OCI-LY1 (cell line): ENCODE measurements at regions not wholly inside any gene's neighbourhood (a gene's known extent, or its start where the extent isn't known, plus 50 kb on each side); places are given as distances from the start of the nearest gene placed in this dataset.
A peak's percentile ranks its signal among the peaks of the same experiment; 100 is the strongest.

Source experiments
- H2AFZ ChIP-seq: fragments of 200-600 bp; sonication (generic), shearing (Covaris generic); 2 replicates; pipeline ENCODE4 v1.6.0; 2014; ENCODE audit warnings: antibody characterized with exemption, mild to moderate bottlenecking, low read length
- H3F3A ChIP-seq: fragments of 200-600 bp; sonication (generic), shearing (Covaris generic); 2 replicates; pipeline ENCODE4 v1.6.0; 2014; ENCODE audit warnings: mild to moderate bottlenecking, antibody characterized with exemption, low read length, moderate library complexity; ENCODE audit not compliant: insufficient read depth
- H3K27ac ChIP-seq: fragments of 200-600 bp; sonication (generic); 2 replicates; pipeline ENCODE4 v1.5.1; 2014; ENCODE audit warnings: low read length, mixed run types, mild to moderate bottlenecking, low read depth; ENCODE audit not compliant: poor library complexity, severe bottlenecking
- H3K27me3 ChIP-seq: fragments of 200-600 bp; sonication (generic); 2 replicates; pipeline ENCODE4 v1.6.0; 2014; ENCODE audit warnings: antibody characterized with exemption, mild to moderate bottlenecking, low read length, moderate library complexity; ENCODE audit not compliant: insufficient read depth
- H3K36me3 ChIP-seq: fragments of 200-600 bp; sonication (generic); 2 replicates; pipeline ENCODE4 v1.6.1; 2014; ENCODE audit warnings: mild to moderate bottlenecking, antibody characterized with exemption, low read length, moderate library complexity, mixed read lengths; ENCODE audit not compliant: insufficient read depth
- H3K4me1 ChIP-seq: fragments of 200-600 bp; sonication (generic); 2 replicates; pipeline ENCODE4 v1.5.1; 2014; ENCODE audit warnings: mild to moderate bottlenecking, low read length, moderate library complexity; ENCODE audit not compliant: insufficient read depth, severe bottlenecking
- H3K4me2 ChIP-seq: fragments of 200-600 bp; sonication (generic), shearing (Covaris generic); 2 replicates; pipeline ENCODE4 v1.6.1; 2014; ENCODE audit warnings: low read length
- H3K4me3 ChIP-seq: fragments of 200-600 bp; sonication (generic); 2 replicates; pipeline ENCODE4 v1.5.1; 2014; ENCODE audit warnings: low read length, low read depth, mild to moderate bottlenecking, mixed read lengths; ENCODE audit not compliant: poor library complexity, severe bottlenecking
- H3K79me2 ChIP-seq: fragments of 200-600 bp; shearing (Covaris generic); 2 replicates; pipeline ENCODE4 v1.6.1; 2016; ENCODE audit warnings: mixed run types, low read length, mixed read lengths; ENCODE audit not compliant: insufficient read depth
- H3K9ac ChIP-seq: fragments of 200-600 bp; sonication (generic), shearing (Covaris generic); 2 replicates; pipeline ENCODE4 v1.6.1; 2014; ENCODE audit warnings: mild to moderate bottlenecking, low read length, mixed read lengths
- H3K9me2 ChIP-seq: fragments of 200-600 bp; sonication (generic), shearing (Covaris generic); 2 replicates; pipeline ENCODE4 v1.6.1; 2014; ENCODE audit warnings: low read depth, mild to moderate bottlenecking, low read length, mixed read lengths
- H3K9me3 ChIP-seq: fragments of 200-600 bp; shearing (Covaris generic); 2 replicates; pipeline ENCODE4 v1.6.1; 2014; ENCODE audit warnings: low read length, mixed read lengths
- H4K20me1 ChIP-seq: fragments of 200-600 bp; sonication (generic), shearing (Covaris generic); 2 replicates; pipeline ENCODE4 v1.6.0; 2016; ENCODE audit warnings: mild to moderate bottlenecking, low read length; ENCODE audit not compliant: insufficient read depth
- CTCF ChIP-seq: fragments of 200-600 bp; sonication (generic), shearing (Covaris generic); IDR thresholded peaks from 2 replicates; pipeline ENCODE4 v1.5.1; 2017; ENCODE audit warnings: mild to moderate bottlenecking, antibody characterized with exemption, low read length, moderate library complexity, mixed read lengths
- EZH2 ChIP-seq: fragments of 200-600 bp; sonication (generic), shearing (Covaris generic); IDR thresholded peaks from 2 replicates; pipeline ENCODE4 v1.8.0; 2017; ENCODE audit warnings: borderline replicate concordance, mixed run types, mild to moderate bottlenecking, antibody characterized with exemption, low read length, moderate library complexity, mixed read lengths

GRCh38 chr7:142693911-142694310, 55.4 kb upstream of the PRSS1 start:
- TF ChIP-seq CTCF (no peak), EZH2 (no peak)
- no peaks in the 10 kb centered on the region for H3K4me1 ChIP-seq
- H3K4me3 ChIP-seq = no peak overlapping the region
- no peak overlapping the region for H2AFZ ChIP-seq
- H3K27me3 ChIP-seq = 0 out of 2 replicates have a peak, but pooled peaks cover 10% of the 10 kb centered on the region
- no peaks in the 10 kb centered on the region for H3K9me2 ChIP-seq
- H3K79me2 ChIP-seq = no peaks in the 10 kb centered on the region
- no peak overlapping the region for H3K27ac ChIP-seq
- no peaks in the 10 kb centered on the region for H3K36me3 ChIP-seq
- H4K20me1 ChIP-seq = no peaks in the 10 kb centered on the region
- no peak overlapping the region for H3K4me2 ChIP-seq
- H3K9me3 ChIP-seq = no peaks in the 10 kb centered on the region
- no peaks in the 10 kb centered on the region for H3F3A ChIP-seq
- H3K9ac ChIP-seq = no peak overlapping the region

GRCh38 chr7:142690554-142691182, 58.6 kb upstream of the PRSS1 start:
- H2AFZ ChIP-seq = no peak overlapping the region
- no peaks in the 10 kb centered on the region for H3F3A ChIP-seq
- TF ChIP-seq CTCF (no peak), EZH2 (no peak)
- no peak overlapping the region for H3K4me2 ChIP-seq
- H3K9me2 ChIP-seq = no peaks in the 10 kb centered on the region
- H4K20me1 ChIP-seq = no peaks in the 10 kb centered on the region
- no peaks in the 10 kb centered on the region for H3K9me3 ChIP-seq
- H3K9ac ChIP-seq = no peak overlapping the region
- no peak overlapping the region for H3K27ac ChIP-seq
- H3K4me3 ChIP-seq = no peak overlapping the region
- H3K79me2 ChIP-seq = no peaks in the 10 kb centered on the region
- no peaks in the 10 kb centered on the region for H3K36me3 ChIP-seq
- 0 out of 2 replicates have a peak, but pooled peaks cover 10% of the 10 kb centered on the region for H3K27me3 ChIP-seq
- H3K4me1 ChIP-seq = no peaks in the 10 kb centered on the region

GRCh38 chr7:142689439-142690120, 59.7 kb upstream of the PRSS1 start:
- H3F3A ChIP-seq = no peaks in the 10 kb centered on the region
- no peaks in the 10 kb centered on the region for H3K4me1 ChIP-seq
- H4K20me1 ChIP-seq = no peaks in the 10 kb centered on the region
- H3K9me3 ChIP-seq = no peaks in the 10 kb centered on the region
- 0 out of 2 replicates have a peak, but pooled peaks cover 10% of the 10 kb centered on the region for H3K27me3 ChIP-seq
- no peak overlapping the region for H3K27ac ChIP-seq
- TF ChIP-seq EZH2 = no peak
- peak; percentile 57 for TF ChIP-seq CTCF
- no peak overlapping the region for H3K4me3 ChIP-seq
- no peak overlapping the region for H3K9ac ChIP-seq
- no peak overlapping the region for H3K4me2 ChIP-seq
- H3K79me2 ChIP-seq = no peaks in the 10 kb centered on the region
- H3K9me2 ChIP-seq = no peaks in the 10 kb centered on the region
- no peak overlapping the region for H2AFZ ChIP-seq
- no peaks in the 10 kb centered on the region for H3K36me3 ChIP-seq
